Forelimb muscle (tissue), 1 donor: ENCODE measurements at regions not wholly inside any gene's neighbourhood (a gene's known extent, or its start where the extent isn't known, plus 50 kb on each side); places are given as distances from the start of the nearest gene placed in this dataset.

Experiments
- DNase-seq: peaks from one replicate; pipeline ENCODE4 v3.0.0-alpha.2; 2013; ENCODE audit warnings: low read depth

GRCh38 chr11:10387206-10388083 lies 67.6 kb upstream of the AMPD3 start:
- DNase-seq, result peak; percentile 65

GRCh38 chr11:10388101-10388500 lies 67.0 kb upstream of the AMPD3 start:
- DNase-seq, result no peak

GRCh38 chr11:10388574-10388973 lies 66.5 kb upstream of the AMPD3 start:
- DNase-seq, result no peak

- no peak for DNase-seq
Measured at GRCh38 chr11:10390375-10390774, 64.7 kb upstream of the AMPD3 start.

- DNase-seq, result no peak
Measured at GRCh38 chr11:10392095-10393079, 62.7 kb upstream of the AMPD3 start.

GRCh38 chr11:10394229-10395101 lies 60.6 kb upstream of the AMPD3 start:
- no peak for DNase-seq

GRCh38 chr11:10395166-10395897 lies 59.7 kb upstream of the AMPD3 start:
- DNase-seq, result no peak

- no peak for DNase-seq
Measured at GRCh38 chr11:10396771-10397170, 58.3 kb upstream of the AMPD3 start.

GRCh38 chr11:10397226-10397987 lies 57.7 kb upstream of the AMPD3 start:
- DNase-seq, result no peak

GRCh38 chr11:10398525-10398924 lies 56.5 kb upstream of the AMPD3 start:
- DNase-seq, result no peak

GRCh38 chr11:10400856-10401255 lies 54.2 kb upstream of the AMPD3 start:
- no peak for DNase-seq

GRCh38 chr11:10401256-10401655 lies 53.8 kb upstream of the AMPD3 start:
- DNase-seq, result no peak

- DNase-seq, result no peak
Measured at GRCh38 chr11:10401696-10402392, 53.2 kb upstream of the AMPD3 start.
